HL-60 (cell line): ENCODE measurements at regions not wholly inside any gene's neighbourhood (a gene's known extent, or its start where the extent isn't known, plus 50 kb on each side); places are given as distances from the start of the nearest gene placed in this dataset.

Experiments
- DNase-seq, 2 experiments: peaks; one replicate each; pipeline ENCODE4 v3.0.0-alpha.2; 2010 to 2020; ENCODE audit warnings: low read depth in 1 of 2, low spot score in 1 of 2
- H3K27ac ChIP-seq: fragments of 250-450 bp; sonication (Bioruptor Pico); replicated peaks from 2 replicates; pipeline ENCODE4 v1.5.1; 2020; ENCODE audit warnings: mild to moderate bottlenecking, moderate library complexity
- H3K27me3 ChIP-seq: fragments of 250-450 bp; sonication (Bioruptor Pico); 2 replicates; pipeline ENCODE4 v1.5.1; 2021; ENCODE audit warnings: mild to moderate bottlenecking, moderate library complexity; ENCODE audit not compliant: insufficient read depth, poor library complexity, severe bottlenecking
- H3K4me3 ChIP-seq: replicated peaks from 2 replicates; pipeline ENCODE4 v1.5.1; 2011; ENCODE audit warnings: mild to moderate bottlenecking, control low read depth, low read length; ENCODE audit not compliant: insufficient read depth
- CTCF ChIP-seq: IDR thresholded peaks from one replicate; pipeline ENCODE4 v1.5.1; 2011; ENCODE audit warnings: low read length, control low read depth, inconsistent platforms; ENCODE audit not compliant: insufficient read depth
- GABPA ChIP-seq: IDR thresholded peaks from 2 replicates; pipeline ENCODE4 v1.6.1; 2012; ENCODE audit warnings: low read depth
- POLR2AphosphoS5 ChIP-seq: IDR thresholded peaks from 2 replicates; pipeline ENCODE4 v1.6.1; 2012; ENCODE audit warnings: low read depth
- REST ChIP-seq: IDR thresholded peaks from 2 replicates; pipeline ENCODE4 v1.6.1; 2012; ENCODE audit warnings: low read depth; ENCODE audit not compliant: insufficient replicate concordance
- SPI1 ChIP-seq: IDR thresholded peaks from 2 replicates; pipeline ENCODE4 v1.6.1; 2012; ENCODE audit warnings: low read depth, mild to moderate bottlenecking, borderline replicate concordance

- no peak overlapping the region for H3K27ac ChIP-seq
- H3K4me3 ChIP-seq = no peak overlapping the region
- TF ChIP-seq CTCF (no peak), SPI1 (no peak), GABPA (no peak), POLR2AphosphoS5 (peak; percentile 53; the same call in 1 of the 2 replicates)
- no peaks in the 10 kb centered on the region for H3K27me3 ChIP-seq
- DNase-seq = no peak
Observed at GRCh38 chr1:57736940-57737339, 313.1 kb upstream of the DAB1 start.

GRCh38 chr1:57729181-57729580, 305.3 kb upstream of the DAB1 start:
- TF ChIP-seq SPI1 = no peak
- no peak for TF ChIP-seq CTCF
- TF ChIP-seq REST = no peak
- TF ChIP-seq GABPA = no peak
- TF ChIP-seq POLR2AphosphoS5 = no peak
- no peak overlapping the region for H3K27ac ChIP-seq
- no peaks in the 10 kb centered on the region for H3K27me3 ChIP-seq
- no peak overlapping the region for H3K4me3 ChIP-seq
- DNase-seq = no peak

- no peak for DNase-seq
- Histone ChIP-seq H3K4me3 (no peak overlapping the region), H3K27ac (no peak overlapping the region), H3K27me3 (no peaks in the 10 kb centered on the region)
- no peak for TF ChIP-seq GABPA
- TF ChIP-seq CTCF = no peak
- TF ChIP-seq POLR2AphosphoS5 = no peak
- TF ChIP-seq REST = no peak
- peak; percentile 36; the same call in 1 of the 2 replicates for TF ChIP-seq SPI1
Observed at GRCh38 chr1:57727121-57727520, 303.3 kb upstream of the DAB1 start.

- H3K27ac ChIP-seq = no peak overlapping the region
- no peak for DNase-seq
- H3K4me3 ChIP-seq = no peak overlapping the region
- no peak for TF ChIP-seq GABPA
- no peak for TF ChIP-seq SPI1
- TF ChIP-seq POLR2AphosphoS5 = no peak
- no peaks in the 10 kb centered on the region for H3K27me3 ChIP-seq
Observed at GRCh38 chr1:57725318-57725717, 301.5 kb upstream of the DAB1 start.
